ENCODE measurements at regions not wholly inside any gene's neighbourhood (a gene's known extent, or its start where the extent isn't known, plus 50 kb on each side); places are given as distances from the start of the nearest gene placed in this dataset.

- intact Hi-C loops (cut with DNase I) = no loop called here
- H3K9me3 ChIP-seq = no peaks in the 10 kb centered on the region
- H3K36me3 ChIP-seq (ENCODE audit: insufficient read depth in 1 of 2, low read depth in 1 of 2) = no peaks in the 10 kb centered on the region
- peaks cover 0 to 2% (median 0%) of the 10 kb centered on the region in 3 donors for H3K27me3 ChIP-seq (ENCODE audit: insufficient read depth in 3 of 3, low read length in 2 of 3)
- no peaks in the 10 kb centered on the region for H3K4me1 ChIP-seq
- 51 to 65% (median 60%) methylated on average over 5 of the region's 5 CpGs for WGBS, 3 donors
- DNase-seq (no peak), ATAC-seq (no peak)
- no peak overlapping the region for H3K27ac ChIP-seq
- no peak for TF ChIP-seq CTCF (IDR thresholded peaks at IDR 0.05)
- no peak overlapping the region for H3K4me3 ChIP-seq
Observed at GRCh38 chr3:41024031-41024836, 175.1 kb upstream of the CTNNB1 start.

DNA sequence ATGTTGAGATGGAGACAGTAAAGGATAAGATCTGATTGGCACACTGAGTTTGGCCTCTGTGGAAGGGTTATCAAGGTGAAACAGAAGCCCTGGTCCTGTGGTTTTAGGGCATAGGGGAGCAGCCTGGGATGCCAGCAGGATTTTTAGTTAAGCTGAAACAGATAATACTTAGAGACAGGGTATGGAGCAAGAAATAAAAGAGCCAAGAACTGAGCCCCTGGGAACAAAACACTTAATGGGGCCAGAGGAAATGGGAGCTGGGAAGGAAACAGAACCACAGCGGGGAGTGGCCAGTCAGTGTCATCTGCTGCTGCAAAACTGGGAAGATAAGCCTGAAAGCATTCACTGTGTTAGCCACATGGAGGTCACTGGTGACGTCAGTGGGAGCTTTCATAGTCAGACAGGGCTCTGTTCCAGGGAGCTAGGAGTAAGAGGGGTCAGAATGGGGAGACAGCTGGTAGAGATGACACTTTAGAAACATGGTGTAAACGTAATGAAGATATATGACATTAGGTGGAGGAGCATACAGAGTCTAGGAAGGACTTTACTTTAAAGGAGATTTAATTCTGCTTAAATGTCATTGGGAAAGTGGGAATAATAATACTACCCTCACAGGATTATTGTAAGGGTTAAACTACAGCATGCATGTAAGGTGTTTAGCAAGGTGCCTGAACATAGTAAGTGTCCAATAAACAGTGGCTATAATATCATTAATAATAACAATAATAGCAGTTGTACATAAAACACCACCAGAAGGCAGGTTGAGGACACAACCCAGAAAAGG lies 172.7 kb upstream of the CTNNB1 start:
- DNase-seq (peak; percentile 56 to 57), ATAC-seq (peak in 3 of 4 donors; percentile 46 to 53 (median 51))
- Histone ChIP-seq H3K27ac (no peak overlapping the region), H3K36me3 (ENCODE audit: insufficient read depth in 1 of 2, low read depth in 1 of 2) (no peaks in the 10 kb centered on the region), H3K4me3 (no peak overlapping the region), H3K4me1 (no peaks in the 10 kb centered on the region), H3K9me3 (no peaks in the 10 kb centered on the region), H3K27me3 (ENCODE audit: insufficient read depth in 3 of 3, low read length in 2 of 3) (peaks cover 0 to 2% (median 0%) of the 10 kb centered on the region in 3 donors)
- WGBS, 3 donors = 6 to 15% (median 12%) methylated on average over 2 to 3 of the region's 3 CpGs
- TF ChIP-seq CTCF (IDR thresholded peaks at IDR 0.05) = no peak
- intact Hi-C loops (cut with DNase I) = no loop called here

DNA sequence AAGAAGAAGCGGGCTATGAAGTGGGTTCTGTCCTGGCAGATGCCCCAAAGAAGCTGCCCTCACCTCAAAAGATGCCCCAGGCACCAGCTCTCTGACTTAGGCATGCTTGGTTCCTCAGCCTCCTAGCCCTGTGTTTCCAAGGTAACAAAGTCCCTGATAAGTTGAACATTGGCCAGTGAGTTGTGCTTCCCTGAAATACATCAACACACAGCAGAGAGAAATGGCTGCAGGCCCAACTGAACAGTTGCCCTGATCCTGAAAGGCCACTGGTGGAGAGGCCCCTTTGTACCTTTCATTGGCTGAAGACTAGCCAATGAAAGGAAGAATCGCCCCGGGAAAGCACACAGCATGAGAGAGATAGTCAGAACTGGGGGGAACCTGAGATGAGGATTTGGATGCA lies 169.9 kb upstream of the CTNNB1 start:
- TF ChIP-seq CTCF (IDR thresholded peaks at IDR 0.05) = no peak
- 58 to 84% (median 72%) methylated on average over 3 of the region's 3 CpGs for WGBS, 3 donors
- intact Hi-C loops (cut with DNase I) = no loop called here

GRCh38 chr3:41030220-41030619 lies 169.1 kb upstream of the CTNNB1 start:
- no peaks in the 10 kb centered on the region for H3K36me3 ChIP-seq (ENCODE audit: insufficient read depth in 1 of 2, low read depth in 1 of 2)

More for the DNA sequence above, 169.9 kb upstream of the CTNNB1 start:
- Histone ChIP-seq H3K36me3 (ENCODE audit: insufficient read depth in 1 of 2, low read depth in 1 of 2) (no peaks in the 10 kb centered on the region), H3K9me3 (no peaks in the 10 kb centered on the region), H3K4me3 (no peak overlapping the region), H3K27me3 (ENCODE audit: insufficient read depth in 3 of 3, low read length in 2 of 3) (peaks cover 0 to 1% (median 0%) of the 10 kb centered on the region in 3 donors), H3K4me1 (no peaks in the 10 kb centered on the region), H3K27ac (no peak overlapping the region)
- no peak for DNase-seq
- ATAC-seq = no peak

More at GRCh38 chr3:41030220-41030619, 169.1 kb upstream of the CTNNB1 start:
- WGBS, 3 donors = 82 to 88% (median 84%) methylated on average over 4 of the region's 4 CpGs
- ATAC-seq (no peak), DNase-seq (no peak)
- Histone ChIP-seq H3K4me1 (no peaks in the 10 kb centered on the region), H3K4me3 (no peak overlapping the region), H3K27ac (no peak overlapping the region), H3K9me3 (no peaks in the 10 kb centered on the region), H3K27me3 (ENCODE audit: insufficient read depth in 3 of 3, low read length in 2 of 3) (no peaks in the 10 kb centered on the region)
- no peak for TF ChIP-seq CTCF (IDR thresholded peaks at IDR 0.05)
- intact Hi-C loops (cut with DNase I) = no loop called here
